GM19438 (cell line): ENCODE measurements at regions not wholly inside any gene's neighbourhood (a gene's known extent, or its start where the extent isn't known, plus 50 kb on each side); places are given as distances from the start of the nearest gene placed in this dataset.
A peak's percentile ranks its signal among the peaks of the same experiment; 100 is the strongest.

Experiments used
- ATAC-seq: cut with Tn5 transposase; IDR thresholded peaks from one replicate; pipeline ENCODE4 v1.9.1; 2021; ENCODE audit warnings: low read depth; ENCODE audit not compliant: unreplicated experiment

GRCh38 chr15:70200511-70201424 lies 103.1 kb upstream of the TLE3 start:
- ATAC-seq, result no peak

GRCh38 chr15:70199540-70200410 lies 102.1 kb upstream of the TLE3 start:
- ATAC-seq, result no peak

- no peak for ATAC-seq
Measured at GRCh38 chr15:70199124-70199482, 101.4 kb upstream of the TLE3 start.

GRCh38 chr15:70198441-70199123 lies 100.9 kb upstream of the TLE3 start:
- no peak for ATAC-seq

GRCh38 chr15:70197945-70198361 lies 100.2 kb upstream of the TLE3 start:
- no peak for ATAC-seq

- no peak for ATAC-seq
Measured at GRCh38 chr15:70197318-70197944, 99.7 kb upstream of the TLE3 start.

- peak; percentile 71 for ATAC-seq
Measured at GRCh38 chr15:70196372-70197316, 98.9 kb upstream of the TLE3 start.

GRCh38 chr15:70195587-70196305 lies 98.0 kb upstream of the TLE3 start:
- no peak for ATAC-seq

- no peak for ATAC-seq
Measured at GRCh38 chr15:70195171-70195570, 97.5 kb upstream of the TLE3 start.

- no peak for ATAC-seq
Measured at GRCh38 chr15:70194266-70194665, 96.5 kb upstream of the TLE3 start.

GRCh38 chr15:70193734-70194133 lies 96.0 kb upstream of the TLE3 start:
- no peak for ATAC-seq

- ATAC-seq, result no peak
Measured at GRCh38 chr15:70192490-70192889, 94.8 kb upstream of the TLE3 start.

- ATAC-seq, result no peak
Measured at GRCh38 chr15:70192041-70192440, 94.3 kb upstream of the TLE3 start.

GRCh38 chr15:70190965-70191364 lies 93.2 kb upstream of the TLE3 start:
- ATAC-seq, result no peak

- no peak for ATAC-seq
Measured at GRCh38 chr15:70189826-70190695, 92.3 kb upstream of the TLE3 start.

GRCh38 chr15:70188286-70188685 lies 90.6 kb upstream of the TLE3 start:
- ATAC-seq, result no peak

GRCh38 chr15:70187331-70187730 lies 89.6 kb upstream of the TLE3 start:
- ATAC-seq, result no peak

GRCh38 chr15:70186152-70186551 lies 88.4 kb upstream of the TLE3 start:
- ATAC-seq, result no peak
